ENCODE measurements at regions not wholly inside any gene's neighbourhood (a gene's known extent, or its start where the extent isn't known, plus 50 kb on each side); places are given as distances from the start of the nearest gene placed in this dataset.
"Not testable (repeated sequence)": the region's sequence is repeated elsewhere in the genome, so short reads cannot be mapped to it uniquely, and the experiment has no call there.

- Histone ChIP-seq H3K36me3 (no peaks in the 10 kb centered on the region), H3K27me3 (replicated peaks; ENCODE audit: insufficient read depth) (no peaks in the 10 kb centered on the region), H3K27ac (no peak overlapping the region), H3K4me1 (ENCODE audit: control insufficient read depth in 1 of 2, low read depth in 2 of 2) (no peaks in the 10 kb centered on the region), H3K9me3 (no peaks in the 10 kb centered on the region), H3K4me3 (no peak overlapping the region)
- no peak for TF ChIP-seq CTCF (IDR thresholded peaks at IDR 0.05)
- DNase-seq (ENCODE audit: low spot score) = no peak
- no peak for ATAC-seq (ENCODE audit: insufficient number of reproducible peaks, low FRiP score, low read depth)
These were observed 110.3 kb upstream of the DIAPH3 start for GRCh38 chr13:60273971-60274527.

GRCh38 chr13:60274655-60275054, 110.9 kb upstream of the DIAPH3 start:
- ATAC-seq (ENCODE audit: insufficient number of reproducible peaks, low FRiP score, low read depth) = no peak
- H3K4me3 ChIP-seq = no peak overlapping the region
- no peak for TF ChIP-seq CTCF (IDR thresholded peaks at IDR 0.05)
- H3K4me1 ChIP-seq (ENCODE audit: control insufficient read depth in 1 of 2, low read depth in 2 of 2) = no peaks in the 10 kb centered on the region
- H3K27me3 ChIP-seq (replicated peaks; ENCODE audit: insufficient read depth) = no peaks in the 10 kb centered on the region
- H3K9me3 ChIP-seq = no peaks in the 10 kb centered on the region
- H3K36me3 ChIP-seq = no peaks in the 10 kb centered on the region
- no peak overlapping the region for H3K27ac ChIP-seq
- no peak for DNase-seq (ENCODE audit: low spot score)

- Histone ChIP-seq H3K27ac (no peak overlapping the region), H3K27me3 (replicated peaks; ENCODE audit: insufficient read depth) (no peaks in the 10 kb centered on the region), H3K36me3 (no peaks in the 10 kb centered on the region), H3K9me3 (no peaks in the 10 kb centered on the region), H3K4me1 (ENCODE audit: control insufficient read depth in 1 of 2, low read depth in 2 of 2) (no peaks in the 10 kb centered on the region), H3K4me3 (no peak overlapping the region)
- no peak for TF ChIP-seq CTCF (IDR thresholded peaks at IDR 0.05)
- ATAC-seq (ENCODE audit: insufficient number of reproducible peaks, low FRiP score, low read depth) = no peak
- no peak for DNase-seq (ENCODE audit: low spot score)
These were observed 111.5 kb upstream of the DIAPH3 start for GRCh38 chr13:60275208-60275607.

GRCh38 chr13:60280524-60280923, 116.5 kb upstream of the TDRD3 start:
- not testable (repeated sequence) for H3K27ac ChIP-seq; H3K9me3 ChIP-seq; H3K36me3 ChIP-seq; H3K27me3 ChIP-seq (replicated peaks; ENCODE audit: insufficient read depth); DNase-seq (ENCODE audit: low spot score); H3K4me3 ChIP-seq; ATAC-seq (ENCODE audit: insufficient number of reproducible peaks, low FRiP score, low read depth); H3K4me1 ChIP-seq (ENCODE audit: control insufficient read depth in 1 of 2, low read depth in 2 of 2)

GRCh38 chr13:60282186-60282585, 114.8 kb upstream of the TDRD3 start:
- H3K27ac ChIP-seq = no peak overlapping the region
- H3K27me3 ChIP-seq (replicated peaks; ENCODE audit: insufficient read depth) = no peaks in the 10 kb centered on the region
- no peaks in the 10 kb centered on the region for H3K36me3 ChIP-seq
- H3K4me1 ChIP-seq (ENCODE audit: control insufficient read depth in 1 of 2, low read depth in 2 of 2) = no peaks in the 10 kb centered on the region
- ATAC-seq (ENCODE audit: insufficient number of reproducible peaks, low FRiP score, low read depth) (no peak), DNase-seq (ENCODE audit: low spot score) (no peak)
- H3K9me3 ChIP-seq = no peaks in the 10 kb centered on the region
- no peak overlapping the region for H3K4me3 ChIP-seq
- no peak for TF ChIP-seq CTCF (IDR thresholded peaks at IDR 0.05)

GRCh38 chr13:60282708-60283107, 114.3 kb upstream of the TDRD3 start:
- Histone ChIP-seq H3K9me3 (no peaks in the 10 kb centered on the region), H3K4me1 (ENCODE audit: control insufficient read depth in 1 of 2, low read depth in 2 of 2) (no peaks in the 10 kb centered on the region), H3K36me3 (no peaks in the 10 kb centered on the region), H3K4me3 (no peak overlapping the region), H3K27me3 (replicated peaks; ENCODE audit: insufficient read depth) (no peaks in the 10 kb centered on the region), H3K27ac (no peak overlapping the region)
- DNase-seq (ENCODE audit: low spot score) (no peak), ATAC-seq (ENCODE audit: insufficient number of reproducible peaks, low FRiP score, low read depth) (no peak)
- no peak for TF ChIP-seq CTCF (IDR thresholded peaks at IDR 0.05)

All from thoracic aorta (tissue), 2 donors.